Endodermal cell (in vitro differentiated cells): ENCODE measurements at regions not wholly inside any gene's neighbourhood (a gene's known extent, or its start where the extent isn't known, plus 50 kb on each side); places are given as distances from the start of the nearest gene placed in this dataset.

Source experiments
- DNase-seq: peaks from one replicate; pipeline ENCODE4 v3.0.0-alpha.2; 2017
- H3K27ac ChIP-seq: 2 replicates; pipeline ENCODE4 v1.5.1; 2013; ENCODE audit warnings: mild to moderate bottlenecking, low read depth, low read length, moderate library complexity
- H3K27me3 ChIP-seq: 2 replicates; pipeline ENCODE4 v1.6.1; 2013; ENCODE audit warnings: mild to moderate bottlenecking, low read length, moderate library complexity; ENCODE audit not compliant: insufficient read depth, control insufficient read depth, poor library complexity, severe bottlenecking
- H3K36me3 ChIP-seq: 2 replicates; pipeline ENCODE4 v1.7.0; 2013; ENCODE audit warnings: mild to moderate bottlenecking, low read length, moderate library complexity; ENCODE audit not compliant: control insufficient read depth, insufficient read depth
- H3K4me1 ChIP-seq: one replicate; pipeline ENCODE4 v1.7.0; 2013; ENCODE audit warnings: low read length; ENCODE audit not compliant: control insufficient read depth, insufficient read depth
- H3K4me3 ChIP-seq: 2 replicates; pipeline ENCODE4 v1.5.1; 2013; ENCODE audit warnings: mild to moderate bottlenecking, low read length, moderate library complexity
- H3K9ac ChIP-seq: 2 replicates; pipeline ENCODE4 v1.6.1; 2013; ENCODE audit warnings: mild to moderate bottlenecking, low read length, moderate library complexity; ENCODE audit not compliant: poor library complexity, severe bottlenecking; ENCODE audit errors: extremely low read depth
- H3K9me3 ChIP-seq: 2 replicates; pipeline ENCODE4 v1.6.1; 2013; ENCODE audit warnings: mild to moderate bottlenecking, low read length, moderate library complexity; ENCODE audit not compliant: control insufficient read depth
- H3K27ac Mint-ChIP-seq: 2 replicates; pipeline ENCODE4 v1.8.0; 2020; ENCODE audit warnings: mixed read lengths
- H3K27me3 Mint-ChIP-seq: 2 replicates; pipeline ENCODE4 v1.8.0; 2021; ENCODE audit warnings: mild to moderate bottlenecking, mixed read lengths; ENCODE audit not compliant: insufficient read depth
- H3K36me3 Mint-ChIP-seq: 2 replicates; pipeline ENCODE4 v1.8.0; 2020; ENCODE audit warnings: low read depth, mixed read lengths
- H3K4me1 Mint-ChIP-seq: 2 replicates; pipeline ENCODE4 v1.8.0; 2020; ENCODE audit warnings: mixed read lengths
- H3K4me3 Mint-ChIP-seq: 2 replicates; pipeline ENCODE4 v1.8.0; 2020; ENCODE audit warnings: mild to moderate bottlenecking, moderate library complexity, mixed read lengths
- H3K9me3 Mint-ChIP-seq: 2 replicates; pipeline ENCODE4 v1.8.0; 2020; ENCODE audit warnings: mild to moderate bottlenecking, mixed read lengths
- WGBS, 2 experiments: methylation state at CpG; one replicate each; pipeline versions ENCODE4 v1.1.5 to v1.1.7; 2013; ENCODE audit warnings: missing lambda C conversion rate in 2 of 2, mixed read lengths in 1 of 2; ENCODE audit not compliant: insufficient coverage in 1 of 2, insufficient read length in 1 of 2; 5-methylcytosine and 5-hydroxymethylcytosine counted together
- TF ChIP-seq, protein P1 (sequence below): fragments of 200-600 bp; sonication (generic); conservative IDR thresholded peaks from 2 replicates; pipeline ENCODE4 v1.5.0; 2021; ENCODE audit warnings: antibody characterized with exemption, mild to moderate bottlenecking

GRCh38 chr4:83657336-83657735, 121.4 kb downstream of the GPAT3 start:
- peaks cover 24% of the 10 kb centered on the region for H3K4me1 Mint-ChIP-seq

More at GRCh38 chr4:83657336-83657735, 121.4 kb downstream of the GPAT3 start:
- DNase-seq: no peak
- 50% methylated on average over 2 of the region's 2 CpGs for WGBS, 2 experiments
- Histone ChIP-seq H3K27me3 (no peaks in the 10 kb centered on the region), H3K9ac (no peak overlapping the region), H3K36me3 (no peaks in the 10 kb centered on the region), H3K9me3 (no peaks in the 10 kb centered on the region), H3K4me3 (no peak overlapping the region), H3K4me1 (peaks cover 4% of the 10 kb centered on the region), H3K27ac (no peak overlapping the region)
- TF ChIP-seq, protein P1, sequence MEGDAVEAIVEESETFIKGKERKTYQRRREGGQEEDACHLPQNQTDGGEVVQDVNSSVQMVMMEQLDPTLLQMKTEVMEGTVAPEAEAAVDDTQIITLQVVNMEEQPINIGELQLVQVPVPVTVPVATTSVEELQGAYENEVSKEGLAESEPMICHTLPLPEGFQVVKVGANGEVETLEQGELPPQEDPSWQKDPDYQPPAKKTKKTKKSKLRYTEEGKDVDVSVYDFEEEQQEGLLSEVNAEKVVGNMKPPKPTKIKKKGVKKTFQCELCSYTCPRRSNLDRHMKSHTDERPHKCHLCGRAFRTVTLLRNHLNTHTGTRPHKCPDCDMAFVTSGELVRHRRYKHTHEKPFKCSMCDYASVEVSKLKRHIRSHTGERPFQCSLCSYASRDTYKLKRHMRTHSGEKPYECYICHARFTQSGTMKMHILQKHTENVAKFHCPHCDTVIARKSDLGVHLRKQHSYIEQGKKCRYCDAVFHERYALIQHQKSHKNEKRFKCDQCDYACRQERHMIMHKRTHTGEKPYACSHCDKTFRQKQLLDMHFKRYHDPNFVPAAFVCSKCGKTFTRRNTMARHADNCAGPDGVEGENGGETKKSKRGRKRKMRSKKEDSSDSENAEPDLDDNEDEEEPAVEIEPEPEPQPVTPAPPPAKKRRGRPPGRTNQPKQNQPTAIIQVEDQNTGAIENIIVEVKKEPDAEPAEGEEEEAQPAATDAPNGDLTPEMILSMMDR: no peak
- Mint-ChIP-seq H3K36me3 (no peaks in the 10 kb centered on the region), H3K27ac (no peak overlapping the region), H3K4me3 (no peak overlapping the region), H3K9me3 (no peaks in the 10 kb centered on the region), H3K27me3 (peaks cover 6% of the 10 kb centered on the region)
